RKO (cell line): ENCODE measurements at regions not wholly inside any gene's neighbourhood (a gene's known extent, or its start where the extent isn't known, plus 50 kb on each side); places are given as distances from the start of the nearest gene placed in this dataset.
"Not testable (repeated sequence)": the region's sequence is repeated elsewhere in the genome, so short reads cannot be mapped to it uniquely, and the experiment has no call there.

Experiments used
- DNase-seq: peaks from one replicate; pipeline ENCODE4 v3.0.0-alpha.2; 2016; ENCODE audit warnings: low spot score

DNA sequence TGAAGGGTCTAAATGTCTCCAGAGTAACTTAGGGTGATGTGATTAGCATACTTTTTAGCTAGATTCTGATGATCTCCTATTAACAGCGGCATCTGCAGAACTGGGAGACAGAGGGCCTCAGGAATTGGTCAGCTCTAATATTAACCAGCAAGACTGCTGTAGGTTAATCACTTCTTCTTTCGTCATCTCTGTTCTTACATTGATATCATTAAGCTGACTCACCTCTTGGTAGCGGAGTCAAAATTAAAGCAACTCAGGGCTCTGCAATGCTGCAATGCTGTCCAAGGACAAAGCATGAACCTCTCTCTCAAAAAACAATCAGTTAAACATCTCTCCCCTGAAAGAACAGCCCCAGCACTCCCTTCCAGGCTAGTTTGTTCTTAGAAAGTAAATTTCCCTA is 57.5 kb upstream of the TRA2B start:
- DNase-seq, result peak; percentile 51

DNA sequence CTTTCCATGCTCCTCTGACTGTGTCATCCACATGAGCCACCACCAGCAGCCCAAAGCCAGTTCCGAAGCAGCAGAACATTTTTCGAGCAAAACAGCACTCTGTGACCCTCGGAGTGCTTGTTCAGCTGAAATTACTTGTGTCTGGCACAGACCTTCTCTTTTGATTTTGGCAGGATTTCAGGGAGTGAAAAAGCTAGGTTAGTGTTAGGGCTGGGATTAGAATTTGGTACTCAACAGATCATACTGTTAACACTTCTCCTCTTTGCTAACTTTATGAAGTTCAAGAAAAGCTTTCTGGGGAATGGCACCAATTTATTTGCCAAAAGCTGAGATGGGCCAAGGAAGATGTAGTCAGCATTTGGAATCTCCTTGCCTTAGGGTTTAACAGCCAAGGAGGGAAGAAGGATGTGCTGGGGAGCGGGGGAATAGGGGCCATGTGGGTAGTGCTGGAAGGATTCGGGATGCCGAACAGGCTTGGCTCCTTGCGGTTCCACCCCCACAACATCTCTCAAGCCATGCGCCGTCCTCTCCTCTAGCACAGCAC is 55.1 kb upstream of the TRA2B start:
- no peak for DNase-seq

DNA sequence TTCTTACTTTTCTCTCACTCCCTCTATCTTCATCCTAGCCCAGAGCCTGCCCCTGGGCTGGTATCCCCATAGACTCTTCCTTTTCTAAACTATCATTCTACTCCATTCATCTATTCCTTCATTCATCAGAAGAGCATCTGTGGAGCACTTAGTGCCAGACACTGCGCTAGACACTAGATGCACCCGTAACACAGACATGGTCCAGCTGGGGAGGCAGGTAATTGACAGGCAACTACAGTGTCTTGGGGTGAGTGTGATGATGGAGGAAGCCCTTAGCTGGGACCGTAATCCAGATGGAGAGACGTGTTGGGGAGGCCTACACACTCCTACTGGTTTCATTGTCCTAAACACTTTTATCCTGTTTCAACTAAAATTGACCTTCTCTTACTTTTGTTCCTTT is 53.2 kb upstream of the TRA2B start:
- not testable (repeated sequence) for DNase-seq

DNA sequence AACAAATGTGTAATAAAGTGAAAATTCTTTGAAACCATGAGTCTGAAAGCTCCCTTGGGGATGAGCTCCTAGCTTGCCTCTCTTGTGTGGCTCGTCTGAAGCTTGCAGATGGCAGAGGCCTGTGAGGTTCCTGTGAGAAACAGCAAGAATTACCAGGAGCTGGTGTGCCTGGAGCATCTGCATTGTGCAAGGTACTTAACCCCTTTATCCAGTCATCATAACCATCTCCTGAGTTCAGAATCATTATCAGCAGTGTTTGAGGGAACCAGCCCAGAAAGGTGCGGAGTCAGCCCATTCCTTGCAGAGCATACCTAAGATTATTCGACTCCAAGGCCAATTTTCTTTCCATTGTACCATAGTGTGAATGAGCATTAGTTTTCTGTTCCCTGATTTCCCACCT is 51.7 kb upstream of the TRA2B start:
- DNase-seq, result no peak

DNA sequence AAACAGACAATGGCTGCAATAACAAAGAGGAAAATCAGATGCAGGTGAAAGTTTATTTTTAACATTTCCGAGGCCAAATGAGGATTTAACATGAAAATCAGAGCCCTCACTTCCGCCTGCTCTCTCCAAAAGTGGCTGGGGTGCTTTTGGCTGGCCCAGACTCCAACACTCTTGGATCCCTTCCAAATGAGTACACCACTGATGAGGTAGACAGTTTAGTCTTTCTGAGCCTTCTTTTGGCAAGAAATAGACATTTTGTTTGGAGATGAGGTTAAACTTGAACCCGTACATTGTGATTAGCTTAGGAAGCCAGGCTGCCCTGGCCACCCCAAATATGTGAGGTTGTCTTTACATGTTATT is 51.0 kb upstream of the TRA2B start:
- DNase-seq, result no peak

DNA sequence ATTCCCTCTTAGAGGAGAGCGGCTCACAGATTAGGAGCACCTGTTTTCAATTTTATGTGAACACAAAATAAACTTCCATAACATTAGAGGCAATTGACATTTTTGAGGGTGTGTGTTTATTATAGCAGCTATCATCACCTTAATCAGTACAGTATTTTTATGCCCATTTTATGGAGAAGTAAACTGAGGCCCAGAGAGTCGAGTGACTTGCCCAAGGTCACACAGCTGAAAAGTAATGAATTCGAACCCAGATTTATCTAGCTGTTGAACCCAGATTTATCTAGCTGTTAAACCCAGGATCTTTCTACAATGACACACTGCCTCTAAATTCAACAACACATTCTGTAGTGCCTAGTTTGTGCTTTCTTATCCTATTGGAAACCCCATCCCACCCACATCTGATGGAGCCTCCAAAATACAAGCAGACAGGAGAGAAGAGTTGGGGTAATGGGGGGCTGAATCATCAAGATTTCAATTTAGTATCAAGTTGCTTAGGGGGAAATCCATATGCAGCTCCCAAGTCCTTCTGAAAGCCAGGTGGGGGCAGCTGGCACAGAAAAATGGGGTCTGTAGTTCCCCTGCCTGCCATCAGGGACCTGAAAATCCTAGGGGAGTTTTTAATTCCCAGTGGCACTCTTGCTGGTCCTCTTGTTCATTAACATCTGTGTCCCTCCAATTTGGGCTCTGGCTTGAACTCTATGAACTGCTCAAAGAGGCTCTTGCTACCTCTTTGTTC is 50.4 kb upstream of the TRA2B start:
- peak; percentile 22 for DNase-seq
